Stimulated activated CD4-positive, alpha-beta T cell treated with anti-CD3 and anti-CD28 coated beads, TNF-alpha, amount 100 ng/mL, for 1 hour (primary cell): ENCODE measurements at regions not wholly inside any gene's neighbourhood (a gene's known extent, or its start where the extent isn't known, plus 50 kb on each side); places are given as distances from the start of the nearest gene placed in this dataset.

Source experiments
- DNase-seq, 3 donors: peaks; one replicate each; pipeline ENCODE4 v3.0.0-alpha.2; 2020; ENCODE audit warnings: low read depth in 3 of 3, low spot score in 1 of 3

- no peak for DNase-seq
Measured at GRCh38 chr1:48055876-48056764, 58.9 kb upstream of the TRABD2B start.

- DNase-seq: no peak
Measured at GRCh38 chr1:48054232-48054631, 57.0 kb upstream of the TRABD2B start.

DNA sequence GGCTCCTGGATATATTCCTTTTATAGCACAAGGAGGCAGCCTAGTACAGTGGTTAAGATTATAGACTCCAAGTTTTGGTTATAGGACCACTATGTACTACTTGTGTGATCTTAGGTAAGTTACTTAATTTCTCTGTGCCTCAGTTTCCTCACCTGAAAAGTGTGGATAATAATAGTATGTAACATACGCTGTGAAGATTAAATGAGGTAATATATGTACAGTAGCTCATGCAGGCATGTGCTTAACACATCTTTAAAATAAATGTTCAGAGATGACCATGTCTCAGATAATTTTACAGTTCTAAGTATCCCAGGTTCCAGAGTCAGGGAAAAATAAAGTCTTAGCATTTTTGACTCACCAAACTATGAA, 55.7 kb upstream of the TRABD2B start:
- DNase-seq: no peak

GRCh38 chr1:48051466-48052126, 54.4 kb upstream of the TRABD2B start:
- DNase-seq: no peak

DNA sequence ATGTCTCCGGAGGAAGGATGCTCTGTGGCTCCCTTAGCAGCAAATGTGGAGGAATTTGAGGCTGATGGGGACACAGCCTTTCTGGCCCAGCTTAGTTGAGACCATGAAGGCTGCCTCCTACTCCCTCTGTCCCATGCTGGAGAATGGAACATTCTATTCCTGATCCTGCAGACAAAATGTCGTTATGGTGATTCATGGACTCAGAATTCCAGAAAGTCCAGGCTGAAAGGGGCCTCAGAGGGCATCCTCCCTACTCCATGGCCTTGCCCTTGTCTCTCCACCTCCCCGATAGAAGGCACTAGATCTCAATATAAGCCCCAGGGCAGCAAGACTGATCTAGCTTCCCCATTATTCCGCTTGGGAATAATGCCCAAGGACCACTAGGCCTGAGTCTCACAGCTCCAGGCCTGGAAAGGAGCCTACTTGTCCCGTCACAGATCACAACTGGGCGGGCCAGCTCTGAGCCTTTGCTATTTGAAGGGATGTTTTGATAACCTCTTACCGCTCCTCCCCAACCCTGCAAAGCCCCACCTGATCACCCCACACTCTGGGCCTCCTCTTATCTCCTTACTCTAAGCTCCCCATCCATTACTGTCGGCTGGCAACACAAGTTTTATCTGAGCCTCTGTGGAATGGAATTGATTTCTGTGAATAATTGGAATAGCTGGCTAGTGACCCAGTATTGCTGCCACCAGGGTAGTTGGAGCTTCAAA, 52.8 kb upstream of the TRABD2B start:
- no peak for DNase-seq

GRCh38 chr1:48048980-48049379, 51.8 kb upstream of the TRABD2B start:
- DNase-seq: no peak

GRCh38 chr1:48048064-48048463, 50.9 kb upstream of the TRABD2B start:
- no peak for DNase-seq

DNA sequence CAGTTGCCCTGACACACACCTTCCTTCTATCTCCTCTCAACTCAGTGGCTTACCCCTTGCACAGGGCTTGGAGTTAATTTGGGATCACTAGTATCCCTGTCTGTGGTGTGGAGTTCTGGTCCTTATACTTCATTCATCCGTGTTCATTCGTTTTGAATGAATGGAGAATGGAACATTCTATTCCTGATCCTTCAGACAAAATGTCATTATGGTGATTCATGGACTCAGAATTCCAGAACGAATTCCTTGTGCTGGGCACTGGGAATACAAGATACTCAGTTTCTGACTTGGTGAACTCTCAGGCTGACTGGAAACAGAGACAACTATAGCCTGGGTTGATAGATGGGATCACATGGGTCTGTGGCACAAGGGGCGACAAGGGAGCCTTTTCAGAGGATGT, 49.9 kb upstream of the TRABD2B start:
- DNase-seq: no peak
